H1 (cell line): ENCODE measurements at regions not wholly inside any gene's neighbourhood (a gene's known extent, or its start where the extent isn't known, plus 50 kb on each side); places are given as distances from the start of the nearest gene placed in this dataset.

Experiments
- CTCF ChIA-PET: fragments of 300-600 bp; sonication (Branson Sonifier 250); formaldehyde crosslinking; loops from one replicate; lab custom pipeline; 2021; ENCODE audit not compliant: partially characterized antibody; lab: Charles Lee
- POLR2A ChIA-PET: fragments of 300-600 bp; sonication (Branson Sonifier 250); formaldehyde crosslinking; loops from one replicate; lab custom pipeline; 2021; ENCODE audit warnings: inconsistent platforms; ENCODE audit not compliant: partially characterized antibody; lab: Charles Lee
- DNase-seq, 2 experiments: peaks; one replicate each; pipeline versions ENCODE4 v3.0.0 to v3.0.0-alpha.2; 2010 to 2022; ENCODE audit warnings: low spot score in 2 of 2, low read depth in 1 of 2, mixed read lengths in 1 of 2
- FAIRE-seq: peaks from 2 replicates; lab custom pipeline; 2011; peaks lifted over from hg19 to GRCh38; lab: Jason Lieb, UNC
- H2AFZ ChIP-seq: 2 replicates; pipeline ENCODE4 v1.8.1; 2012; ENCODE audit warnings: low read length, inconsistent platforms
- H2AK5ac ChIP-seq: 2 replicates; pipeline ENCODE4 v1.6.1; 2013; ENCODE audit warnings: low read depth, low read length
- H2BK120ac ChIP-seq: replicated peaks from 2 replicates; pipeline ENCODE3; 2013; ENCODE audit warnings: low read depth, low read length, inconsistent platforms
- H2BK12ac ChIP-seq: 2 replicates; pipeline ENCODE4 v1.6.1; 2013; ENCODE audit warnings: low read depth, low read length
- H2BK15ac ChIP-seq: 2 replicates; pipeline ENCODE4 v1.6.1; 2013; ENCODE audit warnings: low read length
- H2BK20ac ChIP-seq: 2 replicates; pipeline ENCODE4 v1.6.1; 2013; ENCODE audit warnings: low read length
- H2BK5ac ChIP-seq: 2 replicates; pipeline ENCODE4 v1.6.1; 2013; ENCODE audit warnings: low read depth, low read length
- H3K14ac ChIP-seq: 2 replicates; pipeline ENCODE4 v1.6.1; 2013; ENCODE audit warnings: inconsistent platforms; ENCODE audit not compliant: insufficient read length
- H3K18ac ChIP-seq: 2 replicates; pipeline ENCODE4 v1.6.1; 2013; ENCODE audit warnings: low read length; ENCODE audit errors: extremely low read depth
- H3K23ac ChIP-seq: 2 replicates; pipeline ENCODE4 v1.6.1; 2013; ENCODE audit warnings: inconsistent platforms; ENCODE audit not compliant: insufficient read length
- H3K23me2 ChIP-seq: 2 replicates; pipeline ENCODE4 v1.6.1; 2013; ENCODE audit warnings: low read depth, low read length
- H3K27ac ChIP-seq: 2 replicates; pipeline ENCODE4 v1.6.1; 2011; ENCODE audit warnings: low read depth, low read length, inconsistent platforms
- H3K27me3 ChIP-seq, 4 experiments: replicated peaks in 1 of 4; 1 replicate in 1 of 4; 2 replicates in 3 of 4; pipeline versions ENCODE4 v1.6.1 to v1.8.1; 2011 to 2013; ENCODE audit warnings: low read length in 3 of 4, mild to moderate bottlenecking in 3 of 4, inconsistent platforms in 2 of 4, mixed read lengths in 2 of 4, moderate library complexity in 1 of 4; ENCODE audit not compliant: control insufficient read depth in 3 of 4, insufficient read depth in 3 of 4; ENCODE audit errors: extremely low read depth in 1 of 4
- H3K36me3 ChIP-seq, 4 experiments: 2 replicates each; pipeline versions ENCODE4 v1.6.1 to v1.8.1; 2011 to 2013; ENCODE audit warnings: mild to moderate bottlenecking in 4 of 4, low read length in 3 of 4, moderate library complexity in 2 of 4, control low read depth in 1 of 4, inconsistent platforms in 1 of 4; ENCODE audit not compliant: insufficient read depth in 4 of 4, control insufficient read depth in 2 of 4
- H3K4ac ChIP-seq: replicated peaks from 2 replicates; pipeline ENCODE3; 2013; ENCODE audit warnings: low read length, low read depth, mixed read lengths, inconsistent platforms; ENCODE audit not compliant: insufficient read length
- H3K4me1 ChIP-seq, 4 experiments: replicated peaks in 1 of 4; 1 replicate in 1 of 4; 2 replicates in 3 of 4; pipeline versions ENCODE4 v1.6.1 to v1.8.1; 2011 to 2013; ENCODE audit warnings: low read length in 3 of 4, inconsistent platforms in 2 of 4, mixed read lengths in 1 of 4; ENCODE audit not compliant: insufficient read depth in 4 of 4, control insufficient read depth in 3 of 4
- H3K4me2 ChIP-seq, 2 experiments: 2 replicates each; pipeline versions ENCODE4 v1.6.1 to v1.8.1; 2011 to 2013; ENCODE audit warnings: low read depth in 2 of 2, low read length in 2 of 2, control low read depth in 1 of 2, inconsistent platforms in 1 of 2, mild to moderate bottlenecking in 1 of 2; ENCODE audit not compliant: insufficient read depth in 1 of 2
- H3K4me3 ChIP-seq, 4 experiments: fragments of 200-600, 300-600 bp in 1 of 4; sonication (generic), shearing (Covaris generic), sonication (Bioruptor Twin) in 1 of 4; 2 replicates each; pipeline versions ENCODE4 v1.5.1 to v1.8.1; 2011 to 2016; ENCODE audit warnings: low read length in 4 of 4, low read depth in 3 of 4, control low read depth in 2 of 4, inconsistent platforms in 2 of 4, mild to moderate bottlenecking in 2 of 4, mixed read lengths in 1 of 4, moderate library complexity in 1 of 4; ENCODE audit not compliant: insufficient read depth in 2 of 4; ENCODE audit errors: extremely low read depth in 1 of 4
- H3K56ac ChIP-seq: replicated peaks from 2 replicates; pipeline ENCODE3; 2013; ENCODE audit warnings: low read depth, mild to moderate bottlenecking, mixed read lengths, low read length, inconsistent platforms; ENCODE audit not compliant: insufficient read length
- H3K79me1 ChIP-seq: 2 replicates; pipeline ENCODE4 v1.6.1; 2013; ENCODE audit warnings: low read depth, low read length, control low read depth
- H3K79me2 ChIP-seq, 2 experiments: 2 replicates each; pipeline versions ENCODE4 v1.6.1 to v1.8.1; 2012 to 2013; ENCODE audit warnings: low read length in 2 of 2, mild to moderate bottlenecking in 2 of 2, inconsistent platforms in 1 of 2; ENCODE audit not compliant: insufficient read depth in 2 of 2, control insufficient read depth in 1 of 2
- H3K9ac ChIP-seq, 4 experiments: replicated peaks in 1 of 4; 1 replicate in 1 of 4; 2 replicates in 3 of 4; pipeline versions ENCODE4 v1.6.1 to v1.8.1; 2011 to 2013; ENCODE audit warnings: low read depth in 3 of 4, low read length in 3 of 4, control low read depth in 2 of 4, mild to moderate bottlenecking in 2 of 4, moderate library complexity in 2 of 4, inconsistent platforms in 1 of 4; ENCODE audit errors: extremely low read depth in 1 of 4
- H3K9me3 ChIP-seq, 2 experiments: 2 replicates each; pipeline versions ENCODE4 v1.6.1 to v1.8.1; 2012 to 2013; ENCODE audit warnings: mild to moderate bottlenecking in 2 of 2, moderate library complexity in 2 of 2, control low read depth in 1 of 2, inconsistent platforms in 1 of 2, low read depth in 1 of 2, low read length in 1 of 2, mixed read lengths in 1 of 2; ENCODE audit not compliant: insufficient read depth in 2 of 2
- H4K20me1 ChIP-seq, 2 experiments: replicated peaks in 1 of 2; 2 replicates each; pipeline versions ENCODE3 to v1.8.1; 2011 to 2013; ENCODE audit warnings: inconsistent platforms in 2 of 2, low read length in 2 of 2, mild to moderate bottlenecking in 1 of 2; ENCODE audit not compliant: insufficient read depth in 2 of 2, control insufficient read depth in 1 of 2
- H4K5ac ChIP-seq: 2 replicates; pipeline ENCODE4 v1.6.1; 2013; ENCODE audit warnings: low read length, low read depth, mixed read lengths, inconsistent platforms; ENCODE audit not compliant: insufficient read length
- H4K8ac ChIP-seq: 2 replicates; pipeline ENCODE4 v1.8.0; 2013; ENCODE audit warnings: mild to moderate bottlenecking, moderate library complexity, low read length, inconsistent platforms; ENCODE audit not compliant: insufficient read depth; ENCODE audit errors: extremely low read depth
- H4K91ac ChIP-seq: replicated peaks from 2 replicates; pipeline ENCODE3; 2013; ENCODE audit warnings: low read length, mixed read lengths, inconsistent platforms; ENCODE audit not compliant: insufficient read length
- ATF3 ChIP-seq: IDR thresholded peaks from 2 replicates; pipeline ENCODE4 v1.6.1; 2011; ENCODE audit warnings: low read depth, mild to moderate bottlenecking, low read length; ENCODE audit not compliant: insufficient read depth
- CBX8 ChIP-seq: fragments of 300-800, 300-1000 bp; sonication (generic); IDR thresholded peaks from 2 replicates; pipeline ENCODE4 v1.7.1; 2016; ENCODE audit warnings: low read depth, low read length, borderline replicate concordance
- FOSL1 ChIP-seq: IDR thresholded peaks from 2 replicates; pipeline ENCODE4 v1.6.1; 2011; ENCODE audit warnings: mild to moderate bottlenecking, low read depth, low read length, moderate library complexity; ENCODE audit not compliant: insufficient read depth
- HDAC2 ChIP-seq, 2 experiments: fragments of 300-600 bp in 1 of 2; sonication (generic) in 1 of 2; IDR thresholded peaks; 2 replicates each; pipeline ENCODE4 v1.6.1; 2011 to 2012; ENCODE audit warnings: low read depth in 2 of 2, low read length in 2 of 2, mild to moderate bottlenecking in 2 of 2, moderate library complexity in 2 of 2, borderline replicate concordance in 1 of 2, inconsistent platforms in 1 of 2
- JUN ChIP-seq: IDR thresholded peaks from 2 replicates; pipeline ENCODE4 v1.6.1; 2011; ENCODE audit warnings: low read depth, mild to moderate bottlenecking, improper control_type of control experiment, low read length
- NANOG ChIP-seq: IDR thresholded peaks from 2 replicates; pipeline ENCODE4 v1.6.1; 2011; ENCODE audit warnings: low read length, low read depth, mild to moderate bottlenecking, inconsistent platforms; ENCODE audit not compliant: insufficient read depth, poor library complexity, severe bottlenecking
- NRF1 ChIP-seq: IDR thresholded peaks from 2 replicates; pipeline ENCODE4 v1.6.1; 2011; ENCODE audit warnings: mild to moderate bottlenecking, low read depth, low read length, improper control_type of control experiment
- RXRA ChIP-seq: IDR thresholded peaks from 2 replicates; pipeline ENCODE4 v1.6.1; 2011; ENCODE audit warnings: low read depth, mild to moderate bottlenecking, low read length, moderate library complexity; ENCODE audit not compliant: insufficient read depth
- SAP30 ChIP-seq: fragments of 300-600 bp; sonication (generic); IDR thresholded peaks from 2 replicates; pipeline ENCODE4 v1.7.1; 2012; ENCODE audit warnings: low read length, moderate library complexity, mild to moderate bottlenecking, inconsistent platforms; ENCODE audit not compliant: insufficient read depth, insufficient replicate concordance
- SIRT6 ChIP-seq: IDR thresholded peaks from one replicate; pipeline ENCODE4 v1.7.1; 2012; ENCODE audit warnings: low read length, inconsistent platforms
- SP1 ChIP-seq: IDR thresholded peaks from 2 replicates; pipeline ENCODE4 v1.6.1; 2011; ENCODE audit warnings: low read depth, low read length
- SRF ChIP-seq: IDR thresholded peaks from 2 replicates; pipeline ENCODE4 v1.6.1; 2011; ENCODE audit warnings: mild to moderate bottlenecking, low read depth, low read length, moderate library complexity
- USF2 ChIP-seq: IDR thresholded peaks from 2 replicates; pipeline ENCODE4 v1.6.1; 2011; ENCODE audit warnings: low read length, improper control_type of control experiment
- WGBS, 2 experiments: shearing (Covaris generic) in 1 of 2; methylation state at CpG; one replicate each; pipeline versions ENCODE4 v1.1.6 to v1.1.7; 2013 to 2015; ENCODE audit warnings: low lambda C conversion rate in 2 of 2, mixed read lengths in 2 of 2, inconsistent platforms in 1 of 2, low coverage in 1 of 2, missing lambda C conversion rate in 1 of 2; ENCODE audit not compliant: insufficient replicate concordance in 2 of 2, insufficient coverage in 1 of 2, insufficient read length in 1 of 2; ENCODE audit errors: extremely low coverage in 1 of 2, missing lambda C conversion rate in 1 of 2; 5-methylcytosine and 5-hydroxymethylcytosine counted together

- CTCF ChIA-PET = interaction anchor here (0.8 to 1.7 kb wide), 7 partner anchors 9 to 827 kb away, joined by 3 to 6 read pairs (median 5); no protein-coding TSS in a partner anchor
- no peak overlapping the region for H3K4me3 ChIP-seq
- TF ChIP-seq NRF1 (no peak), SP1 (no peak), RXRA (no peak), SAP30 (no peak), HDAC2 (IDR thresholded peaks at IDR 0.05; ENCODE audit: borderline replicate concordance in 1 of 2, low read depth in 2 of 2, low read length in 2 of 2) (no peak), USF2 (no peak), SRF (no peak), ATF3 (no peak), SIRT6 (no peak), FOSL1 (no peak), JUN (no peak), CBX8 (no peak), NANOG (no peak)
Measured at GRCh38 chr4:137853424-137853823, 321.1 kb upstream of the PCDH18 start.

More at GRCh38 chr4:137853424-137853823, 321.1 kb upstream of the PCDH18 start:
- Histone ChIP-seq H3K27ac (no peak overlapping the region), H3K79me2 (no peaks in the 10 kb centered on the region), H3K4ac (no peak overlapping the region), H2BK5ac (no peak overlapping the region), H3K27me3 (no peaks in the 10 kb centered on the region), H2AFZ (no peak overlapping the region), H2BK12ac (no peak overlapping the region), H3K56ac (no peak overlapping the region), H3K23me2 (no peaks in the 10 kb centered on the region), H3K18ac (no peak overlapping the region), H3K23ac (no peak overlapping the region), H3K9me3 (peaks cover 0 to 4% of the 10 kb centered on the region in 2 experiments; a peak in 1 of 4 replicates), H3K9ac (no peak overlapping the region), H4K5ac (no peak overlapping the region), H3K14ac (no peak overlapping the region), H2AK5ac (no peak overlapping the region), H4K8ac (no peak overlapping the region), H2BK15ac (no peak overlapping the region), H2BK120ac (no peak overlapping the region), H4K20me1 (no peaks in the 10 kb centered on the region), H3K4me1 (no peaks in the 10 kb centered on the region), H4K91ac (no peak overlapping the region), H3K79me1 (no peaks in the 10 kb centered on the region), H2BK20ac (no peak overlapping the region), H3K36me3 (no peaks in the 10 kb centered on the region), H3K4me2 (no peak overlapping the region)
- whole genome bisulfite sequencing, 2 experiments = 91% methylated on average over 29 of the region's 29 CpGs; no CpG with 5 or more reads in 1 of the 2 experiments
- POLR2A ChIA-PET = no interaction called here
- DNase-seq (no peak), FAIRE-seq (no peak)
